Panc1 (cell line): ENCODE measurements at regions not wholly inside any gene's neighbourhood (a gene's known extent, or its start where the extent isn't known, plus 50 kb on each side); places are given as distances from the start of the nearest gene placed in this dataset.

Experiments
- ATAC-seq: fragments of 200-7000 bp; cut with Tn5 transposase; 2 replicates; pipeline ENCODE4 v1.9.1; 2020; ENCODE audit warnings: mild to moderate bottlenecking, moderate library complexity
- BruUV-seq: library from RNA; stranded (reverse); fragments of 400-500 nt; replicated peaks from 2 replicates; lab custom pipeline; 2021; lab: Mats Ljungman, UMichigan
- CTCF ChIA-PET: fragments of 300-600 bp; sonication (Branson Sonifier 250); formaldehyde crosslinking; loops from one replicate; lab custom pipeline; 2022; ENCODE audit warnings: antibody characterized with exemption; lab: Charles Lee
- POLR2A ChIA-PET: fragments of 300-600 bp; sonication (Branson Sonifier 250); formaldehyde crosslinking; loops from one replicate; lab custom pipeline; 2022; ENCODE audit warnings: antibody characterized with exemption; lab: Charles Lee
- DNase-seq: peaks from one replicate; pipeline ENCODE4 v3.0.0-alpha.2; 2010; ENCODE audit warnings: low read depth, low spot score
- H3K27ac ChIP-seq: 2 replicates; pipeline ENCODE4 v1.5.1; 2011; ENCODE audit warnings: mild to moderate bottlenecking, low read length, inconsistent platforms
- H3K27me3 ChIP-seq: fragments of 200-500 bp; sonication (Bioruptor generic); 2 replicates; pipeline ENCODE4 v1.6.0; 2014; ENCODE audit warnings: low read length, inconsistent platforms; ENCODE audit not compliant: control insufficient read depth, insufficient read depth
- H3K36me3 ChIP-seq: fragments of 200-500 bp; sonication (Bioruptor generic); 2 replicates; pipeline ENCODE4 v1.5.1; 2014; ENCODE audit warnings: inconsistent platforms, mild to moderate bottlenecking, low read length, moderate library complexity; ENCODE audit not compliant: control insufficient read depth, insufficient read depth
- H3K4me1 ChIP-seq: 2 replicates; pipeline ENCODE4 v1.5.1; 2011; ENCODE audit warnings: inconsistent platforms, mild to moderate bottlenecking, low read length, moderate library complexity; ENCODE audit not compliant: control insufficient read depth, insufficient read depth
- H3K4me3 ChIP-seq, 2 experiments: 2 replicates each; pipeline ENCODE4 v1.5.1; 2011 to 2012; ENCODE audit warnings: low read depth in 2 of 2, low read length in 2 of 2, mild to moderate bottlenecking in 2 of 2, inconsistent platforms in 1 of 2, moderate library complexity in 1 of 2
- H3K9me3 ChIP-seq: fragments of 200-500 bp; sonication (Bioruptor generic); 2 replicates; pipeline ENCODE4 v1.5.1; 2014; ENCODE audit warnings: low read depth, mild to moderate bottlenecking, inconsistent platforms, low read length, moderate library complexity; ENCODE audit not compliant: control insufficient read depth, insufficient read depth
- POLR2AphosphoS5 ChIP-seq: IDR thresholded peaks from 2 replicates; pipeline ENCODE4 v1.6.1; 2012; ENCODE audit warnings: mild to moderate bottlenecking, low read depth, low read length, moderate library complexity
- REST ChIP-seq, 2 experiments: IDR thresholded peaks; 2 replicates each; pipeline ENCODE4 v1.6.1; 2011 to 2012; ENCODE audit warnings: low read depth in 2 of 2, control low read depth in 1 of 2, low read length in 1 of 2, mild to moderate bottlenecking in 1 of 2, moderate library complexity in 1 of 2; ENCODE audit not compliant: insufficient read depth in 1 of 2
- SIN3A ChIP-seq: IDR thresholded peaks from 2 replicates; pipeline ENCODE4 v1.6.1; 2012; ENCODE audit warnings: low read depth, mild to moderate bottlenecking, low read length, moderate library complexity, borderline replicate concordance; ENCODE audit not compliant: insufficient read depth
- TCF7L2 ChIP-seq: IDR thresholded peaks from 2 replicates; pipeline ENCODE4 v1.6.1; 2011; ENCODE audit warnings: mild to moderate bottlenecking, low read depth, low read length, inconsistent platforms
- in situ Hi-C: cut with HindIII; loops from 2 replicates; pipeline ENCODE4 v1.10.0; 2016; ENCODE audit warnings: low sequenced_read_pairs, low pct_unique_long_range_greater_than_20kb
- intact Hi-C: fragments of 100-400 bp; cut with micrococcal nuclease; formaldehyde crosslinking; loops from one replicate; pipeline ENCODE4 v1.10.0; 2022; ENCODE audit not compliant: unreplicated experiment
- TF ChIP-seq, protein P1 (sequence below): fragments of 450-650 bp; IDR thresholded peaks from 2 replicates; pipeline ENCODE4 v1.5.1; 2017; ENCODE audit warnings: mild to moderate bottlenecking

GRCh38 chr2:211144974-211145665 lies 588.7 kb downstream of the CPS1 start:
- ChIA-PET POLR2A (no interaction called here), CTCF (no interaction called here)
- no peak for ATAC-seq

GRCh38 chr2:211149731-211150130 lies 593.3 kb downstream of the CPS1 start:
- H3K27me3 ChIP-seq, result no peaks in the 10 kb centered on the region
- H3K27ac ChIP-seq, result no peak overlapping the region
- CTCF ChIA-PET, result no interaction called here
- BruUV-seq, result no TSS peak
- POLR2A ChIA-PET, result no interaction called here
- no peak overlapping the region for H3K4me3 ChIP-seq
- intact Hi-C loops, result no loop called here
- in situ Hi-C loops, result no loop called here
- DNase-seq (no peak), ATAC-seq (no peak)
- no peaks in the 10 kb centered on the region for H3K36me3 ChIP-seq
- H3K4me1 ChIP-seq, result no peaks in the 10 kb centered on the region
- no peaks in the 10 kb centered on the region; the same call in 1 of the 2 replicates for H3K9me3 ChIP-seq
- TF ChIP-seq SIN3A (no peak), TCF7L2 (no peak), POLR2AphosphoS5 (no peak), REST (IDR thresholded peaks at IDR 0.05; ENCODE audit: insufficient read depth in 1 of 2, low read depth in 2 of 2, low read length in 1 of 2) (no peak)
- TF ChIP-seq, protein P1, sequence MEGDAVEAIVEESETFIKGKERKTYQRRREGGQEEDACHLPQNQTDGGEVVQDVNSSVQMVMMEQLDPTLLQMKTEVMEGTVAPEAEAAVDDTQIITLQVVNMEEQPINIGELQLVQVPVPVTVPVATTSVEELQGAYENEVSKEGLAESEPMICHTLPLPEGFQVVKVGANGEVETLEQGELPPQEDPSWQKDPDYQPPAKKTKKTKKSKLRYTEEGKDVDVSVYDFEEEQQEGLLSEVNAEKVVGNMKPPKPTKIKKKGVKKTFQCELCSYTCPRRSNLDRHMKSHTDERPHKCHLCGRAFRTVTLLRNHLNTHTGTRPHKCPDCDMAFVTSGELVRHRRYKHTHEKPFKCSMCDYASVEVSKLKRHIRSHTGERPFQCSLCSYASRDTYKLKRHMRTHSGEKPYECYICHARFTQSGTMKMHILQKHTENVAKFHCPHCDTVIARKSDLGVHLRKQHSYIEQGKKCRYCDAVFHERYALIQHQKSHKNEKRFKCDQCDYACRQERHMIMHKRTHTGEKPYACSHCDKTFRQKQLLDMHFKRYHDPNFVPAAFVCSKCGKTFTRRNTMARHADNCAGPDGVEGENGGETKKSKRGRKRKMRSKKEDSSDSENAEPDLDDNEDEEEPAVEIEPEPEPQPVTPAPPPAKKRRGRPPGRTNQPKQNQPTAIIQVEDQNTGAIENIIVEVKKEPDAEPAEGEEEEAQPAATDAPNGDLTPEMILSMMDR, result no peak

More at GRCh38 chr2:211144974-211145665, 588.7 kb downstream of the CPS1 start:
- Histone ChIP-seq H3K27ac (no peak overlapping the region), H3K36me3 (no peaks in the 10 kb centered on the region), H3K9me3 (no peaks in the 10 kb centered on the region; the same call in 1 of the 2 replicates), H3K4me1 (no peaks in the 10 kb centered on the region), H3K4me3 (no peak overlapping the region), H3K27me3 (no peaks in the 10 kb centered on the region)
- in situ Hi-C loops, result no loop called here
- no peak for TF ChIP-seq POLR2AphosphoS5
- no peak for TF ChIP-seq TCF7L2
- no peak for TF ChIP-seq REST (IDR thresholded peaks at IDR 0.05; ENCODE audit: insufficient read depth in 1 of 2, low read depth in 2 of 2, low read length in 1 of 2)
- TF ChIP-seq SIN3A, result no peak
- TF ChIP-seq, protein P1, result no peak
- no peak for DNase-seq
- intact Hi-C loops, result no loop called here
- no TSS peak for BruUV-seq
